ENCODE measurements at regions not wholly inside any gene's neighbourhood (a gene's known extent, or its start where the extent isn't known, plus 50 kb on each side); places are given as distances from the start of the nearest gene placed in this dataset.

- TF ChIP-seq CTCF (conservative IDR thresholded peaks at IDR 0.05 in 1 of 2, IDR thresholded peaks at IDR 0.05 in 1 of 2; ENCODE audit: extremely low read depth in 1 of 2, insufficient read depth in 1 of 2, low read depth in 1 of 2, low read length in 2 of 2) (no peak), EZH2 (IDR thresholded peaks at IDR 0.05; ENCODE audit: borderline replicate concordance, low read length) (no peak)
These were observed 459.0 kb upstream of the ATP2B1 start for GRCh38 chr12:90167518-90168208.
